Fibroblast of villous mesenchyme (primary cell): ENCODE measurements at regions not wholly inside any gene's neighbourhood (a gene's known extent, or its start where the extent isn't known, plus 50 kb on each side); places are given as distances from the start of the nearest gene placed in this dataset.

ENCODE experiments used
- DNase-seq: peaks from one replicate; pipeline ENCODE4 v3.0.0-alpha.2; 2010; ENCODE audit warnings: low read depth
- H3K4me3 ChIP-seq: 2 replicates; pipeline ENCODE4 v1.5.1; 2011; ENCODE audit warnings: low read depth, mild to moderate bottlenecking, low read length
- CTCF ChIP-seq: IDR thresholded peaks from 2 replicates; pipeline ENCODE4 v1.5.1; 2012; ENCODE audit warnings: low read depth, mild to moderate bottlenecking, low read length; ENCODE audit not compliant: insufficient read depth

DNA sequence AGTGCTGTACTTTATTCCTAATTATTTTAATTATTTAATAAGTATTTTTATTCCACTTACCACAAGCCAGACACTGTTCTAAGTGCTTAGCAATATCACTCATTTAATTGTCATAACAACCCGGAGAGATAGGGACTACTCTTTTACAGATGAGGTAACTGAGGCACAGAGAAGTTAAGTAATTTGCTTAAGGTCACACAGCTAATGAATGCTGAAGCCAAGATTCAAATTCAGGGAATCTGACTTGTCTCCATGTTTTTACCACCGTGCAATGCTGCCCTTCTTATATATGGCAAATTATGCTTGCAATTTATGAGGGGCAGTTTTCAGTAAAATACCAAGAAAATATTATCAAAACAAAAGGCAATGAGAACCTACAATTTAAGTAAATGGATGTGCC lies 168.4 kb upstream of the KIF2A start:
- no peak for TF ChIP-seq CTCF
- no peak overlapping the region for H3K4me3 ChIP-seq
- no peak for DNase-seq

- DNase-seq, result no peak
- no peak overlapping the region for H3K4me3 ChIP-seq
- no peak for TF ChIP-seq CTCF
Observed at GRCh38 chr5:62138607-62139006, 167.4 kb upstream of the KIF2A start.

- DNase-seq, result no peak
- no peak for TF ChIP-seq CTCF
- H3K4me3 ChIP-seq, result no peak overlapping the region
Observed at GRCh38 chr5:62139741-62140140, 166.3 kb upstream of the KIF2A start.

DNA sequence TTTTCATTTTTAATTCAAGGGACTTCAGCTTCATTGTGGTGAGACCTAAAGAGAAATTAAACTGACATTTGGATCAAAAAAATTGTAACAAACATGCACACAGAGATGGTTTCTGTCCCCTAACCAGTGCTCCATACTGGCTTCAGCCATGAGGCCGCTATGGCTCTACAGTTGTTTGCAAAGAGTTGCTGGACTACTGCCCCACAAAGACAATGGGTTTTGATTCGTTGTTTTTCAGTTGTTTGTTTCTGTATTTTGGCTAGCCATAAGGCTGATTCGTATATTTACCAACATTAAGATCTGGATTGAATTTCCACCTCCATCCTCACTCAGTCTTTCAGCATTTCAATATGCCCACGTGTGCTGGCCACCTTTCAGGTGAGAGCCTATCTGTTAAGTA lies 163.7 kb upstream of the KIF2A start:
- H3K4me3 ChIP-seq, result no peak overlapping the region
- no peak for TF ChIP-seq CTCF
- no peak for DNase-seq

DNA sequence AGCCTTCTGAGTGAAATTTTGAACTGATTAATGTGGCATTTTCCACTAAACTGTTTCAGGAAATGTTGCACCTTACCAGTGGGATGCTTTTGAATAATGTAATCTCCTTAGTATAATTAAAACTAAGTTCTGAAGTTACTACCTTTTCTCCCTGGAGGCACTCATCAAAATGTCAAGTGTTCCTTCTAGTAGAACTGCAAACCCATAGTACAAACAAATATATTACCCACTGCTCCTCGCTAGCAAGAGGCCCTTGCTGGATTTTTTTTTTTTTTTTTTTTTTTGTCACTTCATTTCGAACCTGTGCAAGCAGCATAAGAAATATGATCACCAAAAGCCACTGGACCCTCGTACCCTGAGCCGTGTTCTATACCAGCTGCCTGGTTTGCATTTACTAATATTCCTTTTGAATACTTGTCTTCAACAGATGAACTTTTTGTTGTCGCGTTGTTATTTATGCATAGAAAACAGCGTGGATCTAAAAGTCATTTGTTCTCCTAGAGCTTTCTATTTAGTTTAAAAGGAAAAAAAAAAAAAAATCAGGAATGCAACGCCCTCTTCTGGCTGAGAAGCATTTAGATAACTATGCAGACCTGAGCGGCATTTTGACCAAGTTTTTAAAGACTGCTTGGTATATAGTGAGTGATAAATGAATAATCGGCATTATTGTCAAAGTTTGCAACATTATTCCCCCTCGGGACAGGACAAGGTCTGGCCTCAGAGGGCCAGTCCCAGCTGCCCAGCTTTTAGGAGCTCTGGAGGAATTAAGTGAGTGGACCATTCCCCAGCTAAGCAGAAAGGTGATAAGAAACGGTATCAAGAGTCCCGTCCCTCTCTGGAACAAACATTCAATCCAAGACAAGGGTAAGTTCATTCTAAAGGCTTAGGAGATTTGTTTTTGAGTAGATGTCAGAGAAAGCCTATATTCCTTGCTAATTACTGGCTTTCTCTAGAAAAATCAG lies 162.5 kb upstream of the KIF2A start:
- no peak overlapping the region for H3K4me3 ChIP-seq
- TF ChIP-seq CTCF, result peak; percentile 50
- DNase-seq, result peak; percentile 41

GRCh38 chr5:62144401-62145022 lies 161.5 kb upstream of the KIF2A start:
- no peak overlapping the region for H3K4me3 ChIP-seq
- no peak for DNase-seq
- TF ChIP-seq CTCF, result no peak
